ENCODE measurements at regions not wholly inside any gene's neighbourhood (a gene's known extent, or its start where the extent isn't known, plus 50 kb on each side); places are given as distances from the start of the nearest gene placed in this dataset.

GRCh38 chr12:29957835-29958234 is 174.1 kb upstream of the TMTC1 start:
- TF ChIP-seq CTCF (IDR thresholded peaks at IDR 0.05) (no peak), POLR2A (IDR thresholded peaks at IDR 0.05) (no peak), EP300 (IDR thresholded peaks at IDR 0.05) (no peak)

All from ovary (tissue), 3 donors.